NCI-H1092 (cell line): ENCODE measurements at regions not wholly inside any gene's neighbourhood (a gene's known extent, or its start where the extent isn't known, plus 50 kb on each side); places are given as distances from the start of the nearest gene placed in this dataset.
"Not testable (repeated sequence)": the region's sequence is repeated elsewhere in the genome, so short reads cannot be mapped to it uniquely, and the experiment has no call there.

Experiments used
- DNase-seq: peaks from one replicate; lab custom pipeline; 2025; lab: John Stamatoyannopoulos, UW

- DNase-seq = no peak
Observed at GRCh38 chr3:166663194-166663593, 716.9 kb downstream of the ZBBX start.

GRCh38 chr3:166661621-166662020 is 718.5 kb downstream of the ZBBX start:
- DNase-seq = no peak

GRCh38 chr3:166660962-166661361 is 719.1 kb downstream of the ZBBX start:
- no peak for DNase-seq

- DNase-seq = no peak
Observed at GRCh38 chr3:166637984-166638530, 742.0 kb downstream of the ZBBX start.

GRCh38 chr3:166634091-166634746 is 745.9 kb downstream of the ZBBX start:
- no peak for DNase-seq

- no peak for DNase-seq
Observed at GRCh38 chr3:166630190-166630589, 749.9 kb downstream of the ZBBX start.

- no peak for DNase-seq
Observed at GRCh38 chr3:166613365-166613764, 766.7 kb downstream of the ZBBX start.

GRCh38 chr3:166612761-166613160 is 767.3 kb downstream of the ZBBX start:
- not testable (repeated sequence) for DNase-seq

GRCh38 chr3:166607933-166608521 is 770.8 kb upstream of the BCHE start:
- no peak for DNase-seq

- DNase-seq = no peak
Observed at GRCh38 chr3:166606988-166607387, 769.8 kb upstream of the BCHE start.

GRCh38 chr3:166593776-166594175 is 756.6 kb upstream of the BCHE start:
- DNase-seq = no peak

- DNase-seq = no peak
Observed at GRCh38 chr3:166582236-166582635, 745.0 kb upstream of the BCHE start.

- no peak for DNase-seq
Observed at GRCh38 chr3:166580561-166580960, 743.3 kb upstream of the BCHE start.

GRCh38 chr3:166575161-166575560 is 737.9 kb upstream of the BCHE start:
- no peak for DNase-seq

- not testable (repeated sequence) for DNase-seq
Observed at GRCh38 chr3:166571686-166572085, 734.5 kb upstream of the BCHE start.

- DNase-seq = no peak
Observed at GRCh38 chr3:166570102-166570501, 732.9 kb upstream of the BCHE start.

- no peak for DNase-seq
Observed at GRCh38 chr3:166569589-166569988, 732.4 kb upstream of the BCHE start.

GRCh38 chr3:166560253-166560652 is 723.0 kb upstream of the BCHE start:
- no peak for DNase-seq

GRCh38 chr3:166556955-166557354 is 719.7 kb upstream of the BCHE start:
- DNase-seq = no peak

- DNase-seq = no peak
Observed at GRCh38 chr3:166554023-166554422, 716.8 kb upstream of the BCHE start.

- no peak for DNase-seq
Observed at GRCh38 chr3:166533740-166534139, 696.5 kb upstream of the BCHE start.

GRCh38 chr3:166531730-166532129 is 694.5 kb upstream of the BCHE start:
- no peak for DNase-seq

GRCh38 chr3:166527325-166527724 is 690.1 kb upstream of the BCHE start:
- no peak for DNase-seq

- no peak for DNase-seq
Observed at GRCh38 chr3:166526881-166527280, 689.7 kb upstream of the BCHE start.
